HG03045 (cell line): ENCODE measurements at regions not wholly inside any gene's neighbourhood (a gene's known extent, or its start where the extent isn't known, plus 50 kb on each side); places are given as distances from the start of the nearest gene placed in this dataset.

Experiments used
- ATAC-seq: cut with Tn5 transposase; IDR thresholded peaks from one replicate; pipeline ENCODE4 v1.9.1; 2021; ENCODE audit warnings: mild to moderate bottlenecking, moderate library complexity; ENCODE audit not compliant: unreplicated experiment

- no peak for ATAC-seq
Measured at GRCh38 chr9:91065231-91066041, 263.8 kb downstream of the SYK start.

- ATAC-seq, result no peak
Measured at GRCh38 chr9:91066042-91066415, 264.4 kb downstream of the SYK start.

- ATAC-seq, result no peak
Measured at GRCh38 chr9:91066856-91067255, 265.2 kb downstream of the SYK start.

GRCh38 chr9:91067306-91067860, 265.8 kb downstream of the SYK start:
- ATAC-seq, result no peak

- no peak for ATAC-seq
Measured at GRCh38 chr9:91071184-91071990, 269.8 kb downstream of the SYK start.

- no peak for ATAC-seq
Measured at GRCh38 chr9:91073049-91073810, 271.6 kb downstream of the SYK start.

GRCh38 chr9:91073811-91074771, 272.5 kb downstream of the SYK start:
- no peak for ATAC-seq

GRCh38 chr9:91074866-91075265, 273.2 kb downstream of the SYK start:
- no peak for ATAC-seq

GRCh38 chr9:91075279-91075678, 273.7 kb downstream of the SYK start:
- no peak for ATAC-seq

- no peak for ATAC-seq
Measured at GRCh38 chr9:91077624-91078368, 276.2 kb downstream of the SYK start.

GRCh38 chr9:91078369-91078695, 276.7 kb downstream of the SYK start:
- no peak for ATAC-seq

- ATAC-seq, result no peak
Measured at GRCh38 chr9:91082731-91083130, 279.0 kb downstream of the AUH start.

GRCh38 chr9:91084896-91085516, 276.7 kb downstream of the AUH start:
- ATAC-seq, result no peak

- no peak for ATAC-seq
Measured at GRCh38 chr9:91085517-91086291, 276.0 kb downstream of the AUH start.

GRCh38 chr9:91086657-91087461, 274.9 kb downstream of the AUH start:
- no peak for ATAC-seq

- ATAC-seq, result no peak
Measured at GRCh38 chr9:91087462-91087759, 274.3 kb downstream of the AUH start.

- no peak for ATAC-seq
Measured at GRCh38 chr9:91089405-91090129, 272.2 kb downstream of the AUH start.
